Calu3 (cell line): ENCODE measurements at regions not wholly inside any gene's neighbourhood (a gene's known extent, or its start where the extent isn't known, plus 50 kb on each side); places are given as distances from the start of the nearest gene placed in this dataset.

Source experiments
- BruUV-seq: library from RNA; stranded (reverse); fragments of 400-500 nt; replicated peaks from 2 replicates; lab custom pipeline; 2021; lab: Mats Ljungman, UMichigan
- CTCF ChIA-PET: fragments of 300-600 bp; sonication (Branson Sonifier 250); formaldehyde crosslinking; loops from one replicate; lab custom pipeline; 2022; ENCODE audit warnings: antibody characterized with exemption; lab: Charles Lee
- DNase-seq: peaks from one replicate; pipeline ENCODE4 v3.0.0; 2022
- H3K27ac Mint-ChIP-seq: one replicate; pipeline ENCODE4 v1.8.0; 2022; ENCODE audit warnings: mixed read lengths; ENCODE audit not compliant: unreplicated experiment
- H3K27me3 Mint-ChIP-seq: one replicate; pipeline ENCODE4 v1.8.0; 2022; ENCODE audit warnings: mixed read lengths; ENCODE audit not compliant: unreplicated experiment
- H3K36me3 Mint-ChIP-seq: one replicate; pipeline ENCODE4 v1.8.0; 2022; ENCODE audit warnings: mild to moderate bottlenecking, moderate library complexity, mixed read lengths; ENCODE audit not compliant: insufficient read depth, unreplicated experiment
- H3K4me1 Mint-ChIP-seq: one replicate; pipeline ENCODE4 v1.8.0; 2022; ENCODE audit warnings: mild to moderate bottlenecking, low read depth, mixed read lengths; ENCODE audit not compliant: unreplicated experiment
- H3K4me3 Mint-ChIP-seq: one replicate; pipeline ENCODE4 v1.8.0; 2022; ENCODE audit warnings: mild to moderate bottlenecking, low read depth, moderate library complexity, mixed read lengths; ENCODE audit not compliant: unreplicated experiment
- H3K9me3 Mint-ChIP-seq: one replicate; pipeline ENCODE4 v1.8.0; 2022; ENCODE audit warnings: low read depth, mixed read lengths; ENCODE audit not compliant: unreplicated experiment
- CTCF ChIP-seq: fragments of 200-600 bp; IDR thresholded peaks from one replicate; pipeline ENCODE4 v1.8.0; 2022; ENCODE audit warnings: antibody characterized with exemption; ENCODE audit not compliant: unreplicated experiment
- intact Hi-C: fragments of 100-400 bp; cut with micrococcal nuclease; formaldehyde crosslinking; loops from one replicate; pipeline ENCODE4 v1.10.0; 2022; ENCODE audit not compliant: unreplicated experiment

DNA sequence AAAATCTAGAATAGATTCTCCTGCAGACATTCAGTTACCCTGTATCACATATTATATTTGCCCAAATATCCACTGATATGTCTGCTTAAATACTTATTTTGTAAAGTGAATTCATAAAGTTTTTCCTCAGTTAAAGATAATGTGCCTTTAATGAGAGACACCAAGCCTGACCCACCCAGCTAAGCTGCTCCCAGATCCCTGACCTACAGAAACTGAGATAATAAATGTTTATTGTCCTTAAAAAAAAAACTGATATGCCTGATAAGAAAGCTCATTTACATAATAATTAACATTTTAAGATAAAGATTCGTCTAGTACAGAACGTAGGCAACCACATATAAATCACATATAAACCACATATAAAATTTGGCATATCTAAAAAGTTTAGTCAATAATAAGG is 161.7 kb upstream of the RAP2B start:
- Mint-ChIP-seq H3K9me3 (no peaks in the 10 kb centered on the region), H3K36me3 (peaks cover 5% of the 10 kb centered on the region), H3K27me3 (no peaks in the 10 kb centered on the region), H3K4me1 (peaks cover 26% of the 10 kb centered on the region), H3K4me3 (no peak overlapping the region), H3K27ac (no peak overlapping the region)
- CTCF ChIA-PET: no interaction called here
- TF ChIP-seq CTCF: no peak
- intact Hi-C loops: no loop called here
- no TSS peak for BruUV-seq
- DNase-seq: no peak

DNA sequence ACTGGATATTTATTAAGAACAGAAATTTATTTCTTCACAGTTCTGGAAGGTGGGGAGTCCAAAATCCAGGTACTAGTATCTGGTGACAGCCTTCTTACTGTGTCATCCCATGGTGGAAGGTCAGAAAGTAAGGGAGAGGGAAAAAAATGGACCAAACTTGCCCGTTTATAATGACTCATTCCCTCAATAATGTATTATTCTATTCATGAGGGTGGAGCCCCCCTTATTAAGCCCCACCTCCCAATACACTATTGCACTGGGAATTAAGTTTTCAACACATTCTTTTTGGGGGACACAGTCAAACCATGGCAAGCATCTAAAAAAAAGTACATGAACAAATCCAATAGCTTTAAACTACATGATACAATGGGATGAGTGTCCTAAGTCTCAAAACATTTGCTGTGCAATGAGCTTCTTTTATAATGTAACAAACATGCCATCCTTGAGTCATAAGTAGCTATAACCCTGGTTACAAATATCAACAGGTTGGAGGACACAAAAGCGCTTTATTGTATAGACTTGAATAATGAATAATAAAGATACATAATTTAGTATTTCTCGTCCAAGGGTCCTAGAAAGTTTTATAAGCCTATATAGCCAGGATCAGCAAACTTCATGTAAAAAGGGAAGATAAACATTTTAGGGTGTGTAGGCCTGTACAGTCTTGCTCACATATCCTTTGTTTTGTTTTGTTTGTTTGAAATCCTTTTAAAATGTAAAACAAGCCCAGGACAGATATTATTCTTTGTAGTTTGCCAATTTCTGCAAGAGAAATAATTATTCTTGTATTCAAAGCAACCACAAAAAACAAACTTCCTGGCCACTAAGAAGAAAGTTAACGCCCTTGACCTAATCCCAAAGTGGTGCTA is 160.6 kb upstream of the RAP2B start:
- no TSS peak for BruUV-seq
- Mint-ChIP-seq H3K9me3 (no peaks in the 10 kb centered on the region), H3K4me1 (peaks cover 26% of the 10 kb centered on the region), H3K27me3 (no peaks in the 10 kb centered on the region), H3K36me3 (peaks cover 5% of the 10 kb centered on the region), H3K4me3 (no peak overlapping the region), H3K27ac (no peak overlapping the region)
- intact Hi-C loops: no loop called here
- CTCF ChIA-PET: interaction anchor here (0.6 kb wide), 1 partner anchor 58 kb away, joined by 3 read pairs; no protein-coding TSS in a partner anchor
- DNase-seq: no peak
- no peak for TF ChIP-seq CTCF

GRCh38 chr3:153003441-153003840 is 158.6 kb upstream of the RAP2B start:
- peaks cover 14% of the 10 kb centered on the region for H3K4me1 Mint-ChIP-seq
- CTCF ChIA-PET: no interaction called here

DNA sequence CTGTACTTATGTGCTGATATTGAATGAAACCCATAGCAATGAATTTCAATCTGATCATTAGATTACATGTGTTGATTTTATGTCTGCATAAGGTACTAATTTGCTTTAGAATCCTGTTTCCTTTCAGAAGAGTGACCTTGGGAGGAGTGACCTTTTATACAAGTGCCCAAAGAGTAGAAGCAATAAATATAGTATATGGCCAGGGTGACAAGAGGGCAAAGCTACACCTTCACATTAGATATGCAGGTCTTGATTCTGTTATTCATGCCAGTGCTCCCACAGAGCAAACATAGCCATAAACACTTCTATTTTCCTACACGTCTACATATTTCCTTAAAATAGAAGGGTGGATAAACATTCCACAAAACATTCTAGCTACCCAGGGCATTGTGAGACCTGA is 158.2 kb upstream of the RAP2B start:
- DNase-seq: no peak
- H3K9me3 Mint-ChIP-seq: no peaks in the 10 kb centered on the region
- H3K4me1 Mint-ChIP-seq: peaks cover 10% of the 10 kb centered on the region
- no peak for TF ChIP-seq CTCF
- intact Hi-C loops: no loop called here
- no peaks in the 10 kb centered on the region for H3K27me3 Mint-ChIP-seq
- BruUV-seq: no TSS peak
- no peak overlapping the region for H3K4me3 Mint-ChIP-seq
- CTCF ChIA-PET: no interaction called here
- H3K27ac Mint-ChIP-seq: no peak overlapping the region
- H3K36me3 Mint-ChIP-seq: peaks cover 5% of the 10 kb centered on the region

More at GRCh38 chr3:153003441-153003840, 158.6 kb upstream of the RAP2B start:
- DNase-seq: no peak
- Mint-ChIP-seq H3K36me3 (peaks cover 5% of the 10 kb centered on the region), H3K27ac (no peak overlapping the region), H3K4me3 (no peak overlapping the region), H3K9me3 (no peaks in the 10 kb centered on the region), H3K27me3 (no peaks in the 10 kb centered on the region)
- no TSS peak for BruUV-seq
- no peak for TF ChIP-seq CTCF
- intact Hi-C loops: no loop called here
